Fibroblast of the aortic adventitia (primary cell): ENCODE measurements at regions not wholly inside any gene's neighbourhood (a gene's known extent, or its start where the extent isn't known, plus 50 kb on each side); places are given as distances from the start of the nearest gene placed in this dataset.
A peak's percentile ranks its signal among the peaks of the same experiment; 100 is the strongest.

ENCODE experiments used
- DNase-seq: peaks from one replicate; pipeline ENCODE4 v3.0.0-alpha.2; 2010; ENCODE audit warnings: low read depth
- H3K4me3 ChIP-seq: 2 replicates; pipeline ENCODE4 v1.5.1; 2011; ENCODE audit warnings: low read depth, mild to moderate bottlenecking, control low read depth, low read length, moderate library complexity
- CTCF ChIP-seq: IDR thresholded peaks from 2 replicates; pipeline ENCODE4 v1.5.1; 2011; ENCODE audit warnings: mild to moderate bottlenecking, low read length, control low read depth, inconsistent platforms; ENCODE audit not compliant: insufficient read depth

DNA sequence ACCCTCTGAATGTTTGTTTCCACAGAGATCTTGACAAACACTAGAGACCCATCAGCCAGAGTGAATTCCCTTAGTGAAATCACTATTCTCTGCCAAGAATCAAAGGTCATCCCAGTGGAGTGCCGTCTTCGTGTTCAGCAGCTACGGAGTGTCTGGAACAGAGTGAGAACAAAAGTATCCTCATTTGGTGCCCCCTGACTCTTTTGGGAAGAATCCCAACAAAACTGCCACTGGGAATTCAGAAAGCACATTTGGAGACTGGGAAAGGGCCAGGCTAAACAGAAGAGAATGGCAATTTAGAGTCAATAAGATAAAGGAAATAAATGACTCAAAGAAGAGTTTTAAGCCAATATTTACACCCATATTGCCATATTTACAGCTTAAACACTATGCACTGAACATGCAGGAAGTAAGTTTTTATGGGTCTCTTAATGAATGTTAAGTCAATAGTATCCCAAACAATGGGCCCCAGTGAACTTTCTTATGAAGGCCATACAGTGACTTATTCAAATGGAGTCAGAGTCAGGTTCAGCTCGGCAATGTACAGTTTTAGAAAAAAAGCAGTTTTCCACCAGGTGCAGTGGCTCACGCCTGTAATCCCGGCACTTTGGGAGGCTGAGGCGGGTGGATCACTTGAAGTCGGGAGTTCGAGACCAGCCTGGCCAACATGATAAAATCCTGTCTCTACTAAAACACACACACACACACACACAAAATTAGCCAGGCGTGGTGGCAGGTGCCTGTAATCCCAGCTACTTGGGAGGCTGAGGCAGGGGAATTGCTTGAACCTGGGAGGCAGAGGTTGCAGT is 392.6 kb downstream of the KLF5 start:
- H3K4me3 ChIP-seq: no peak overlapping the region
- TF ChIP-seq CTCF: no peak
- no peak for DNase-seq

DNA sequence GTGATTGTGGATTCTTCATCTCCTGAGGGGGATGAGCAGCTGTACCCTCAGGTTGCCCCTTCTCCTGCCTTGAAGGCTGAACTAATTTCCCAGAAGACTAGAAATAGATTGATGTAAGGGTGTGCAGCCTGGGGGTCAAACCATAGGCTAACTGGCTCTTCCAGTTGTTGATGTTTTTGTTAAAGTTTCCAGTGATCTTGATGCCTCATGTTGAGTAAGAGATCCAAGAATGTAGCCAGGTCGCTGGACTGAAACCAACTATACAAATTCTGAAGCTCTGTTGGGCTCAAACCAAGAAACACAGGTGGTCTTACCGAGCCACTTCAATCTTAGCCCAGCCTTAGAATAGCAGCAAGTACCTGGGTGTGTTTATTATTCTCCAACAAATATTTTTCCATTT is 391.8 kb downstream of the KLF5 start:
- no peak overlapping the region for H3K4me3 ChIP-seq
- DNase-seq: no peak
- no peak for TF ChIP-seq CTCF

DNA sequence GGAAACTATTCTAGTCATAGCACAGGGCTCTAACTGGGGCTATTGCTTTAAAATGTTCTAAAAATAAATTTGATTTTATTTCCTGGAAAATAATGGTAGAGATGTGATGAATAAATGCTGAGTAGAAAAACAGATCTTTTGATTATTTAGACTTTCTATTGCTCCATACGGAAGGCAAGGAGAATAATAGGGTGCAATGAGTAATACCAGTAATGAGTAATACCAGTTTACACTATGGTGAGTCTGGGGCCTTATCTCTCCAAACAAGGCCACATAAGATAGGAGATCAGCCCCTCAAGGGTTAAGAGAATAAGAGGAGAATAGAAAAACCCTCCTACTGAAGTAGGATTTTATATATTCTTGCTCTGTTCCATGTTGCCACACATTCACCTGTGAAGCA is 390.4 kb downstream of the KLF5 start:
- TF ChIP-seq CTCF: no peak
- no peak overlapping the region for H3K4me3 ChIP-seq
- DNase-seq: peak; percentile 40

GRCh38 chr13:73440296-73440895 is 381.6 kb downstream of the KLF5 start:
- H3K4me3 ChIP-seq: no peak overlapping the region
- peak; percentile 16 for DNase-seq
- no peak for TF ChIP-seq CTCF

- no peak for TF ChIP-seq CTCF
- peak; percentile 9 for DNase-seq
- no peak overlapping the region for H3K4me3 ChIP-seq
Measured at GRCh38 chr13:73433890-73434289, 375.1 kb downstream of the KLF5 start.

- DNase-seq: no peak
- TF ChIP-seq CTCF: no peak
- H3K4me3 ChIP-seq: no peak overlapping the region
Measured at GRCh38 chr13:73433458-73433857, 374.7 kb downstream of the KLF5 start.

GRCh38 chr13:73429701-73430100 is 370.9 kb downstream of the KLF5 start:
- H3K4me3 ChIP-seq: no peak overlapping the region
- peak; percentile 53 for DNase-seq
- TF ChIP-seq CTCF: no peak
